ENCODE measurements at regions not wholly inside any gene's neighbourhood (a gene's known extent, or its start where the extent isn't known, plus 50 kb on each side); places are given as distances from the start of the nearest gene placed in this dataset.

DNA sequence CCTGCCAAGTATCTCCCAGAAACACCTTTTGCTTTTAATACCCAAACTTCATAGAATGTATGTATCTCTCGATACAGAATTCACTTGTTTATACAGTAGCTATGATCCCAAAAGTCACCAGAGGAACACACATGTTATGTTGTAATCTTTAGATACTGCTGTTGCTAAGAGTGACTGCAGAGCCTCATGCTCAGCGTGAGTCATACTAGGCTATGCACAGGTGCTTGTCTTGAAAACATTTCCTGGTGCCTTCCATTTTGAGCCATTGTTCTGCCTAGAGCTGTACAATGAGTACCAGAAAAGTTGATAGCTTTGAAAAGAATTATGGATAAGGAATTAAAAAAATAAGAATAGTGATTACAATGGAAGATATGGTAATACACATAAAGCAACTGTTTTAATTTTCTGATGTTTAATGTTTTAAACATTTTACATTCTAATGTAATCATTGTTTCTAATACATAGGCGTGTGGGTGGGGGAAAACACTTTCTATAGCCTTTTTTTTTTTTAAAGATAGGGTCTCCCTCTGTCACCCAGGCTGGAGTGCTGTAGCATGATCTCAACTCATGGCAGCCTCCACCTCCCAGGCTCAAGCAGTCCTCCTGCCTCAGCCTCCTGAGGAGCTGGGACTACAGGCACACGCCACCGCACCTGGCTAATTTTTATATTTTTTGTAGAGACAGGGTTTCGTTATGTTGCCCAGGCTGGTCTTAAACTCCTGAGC, 79.4 kb downstream of the CD24 start:
- no peak overlapping the region for H3K4me3 ChIP-seq (ENCODE audit: low read length)
- TF ChIP-seq EZH2 (IDR thresholded peaks at IDR 0.05; ENCODE audit: borderline replicate concordance, insufficient read depth, low read length, poor library complexity, severe bottlenecking) (no peak), TAF1 (IDR thresholded peaks at IDR 0.05; ENCODE audit: low read depth) (no peak), SMC3 (conservative IDR thresholded peaks at IDR 0.05; ENCODE audit: poor library complexity) (no peak), POLR2AphosphoS5 (IDR thresholded peaks at IDR 0.05) (no peak), RAD21 (conservative IDR thresholded peaks at IDR 0.05) (no peak)
- H3K27me3 ChIP-seq (ENCODE audit: insufficient read depth, low read depth, low read length) = no peaks in the 10 kb centered on the region
- H3K36me3 ChIP-seq (ENCODE audit: insufficient read depth, low read length) = no peaks in the 10 kb centered on the region
- no peaks in the 10 kb centered on the region for H3F3A ChIP-seq (ENCODE audit: insufficient read depth, low read length, poor library complexity, severe bottlenecking)
- H2AFZ ChIP-seq (ENCODE audit: low read depth, low read length) = no peak overlapping the region
- no peaks in the 10 kb centered on the region for H4K20me1 ChIP-seq (ENCODE audit: insufficient read depth)
- no peak overlapping the region for H3K4me2 ChIP-seq (ENCODE audit: low read length)
- H3K9me3 ChIP-seq (ENCODE audit: low read length) = no peaks in the 10 kb centered on the region
- H3K9me2 ChIP-seq (ENCODE audit: insufficient read depth, low read length) = no peaks in the 10 kb centered on the region
- H3K27ac ChIP-seq (ENCODE audit: low read length) = no peak overlapping the region
- H3K9ac ChIP-seq (ENCODE audit: low read length) = no peak overlapping the region
- H3K79me2 ChIP-seq (replicated peaks; ENCODE audit: insufficient read depth, low read length) = no peaks in the 10 kb centered on the region

GRCh38 chr6:106892186-106892585, 82.3 kb downstream of the CD24 start:
- Histone ChIP-seq H3K9me3 (ENCODE audit: low read length) (no peaks in the 10 kb centered on the region), H3F3A (ENCODE audit: insufficient read depth, low read length, poor library complexity, severe bottlenecking) (no peaks in the 10 kb centered on the region), H2AFZ (ENCODE audit: low read depth, low read length) (no peak overlapping the region), H3K79me2 (replicated peaks; ENCODE audit: insufficient read depth, low read length) (no peaks in the 10 kb centered on the region), H3K27me3 (ENCODE audit: insufficient read depth, low read depth, low read length) (no peaks in the 10 kb centered on the region), H3K4me3 (ENCODE audit: low read length) (no peak overlapping the region), H3K9ac (ENCODE audit: low read length) (no peak overlapping the region), H3K4me2 (ENCODE audit: low read length) (no peak overlapping the region), H4K20me1 (ENCODE audit: insufficient read depth) (no peaks in the 10 kb centered on the region), H3K9me2 (ENCODE audit: insufficient read depth, low read length) (no peaks in the 10 kb centered on the region), H3K36me3 (ENCODE audit: insufficient read depth, low read length) (no peaks in the 10 kb centered on the region), H3K27ac (ENCODE audit: low read length) (no peak overlapping the region)
- TF ChIP-seq MXI1 (conservative IDR thresholded peaks at IDR 0.05; ENCODE audit: poor library complexity, severe bottlenecking) (no peak), TAF1 (IDR thresholded peaks at IDR 0.05; ENCODE audit: low read depth) (no peak), RAD21 (conservative IDR thresholded peaks at IDR 0.05) (no peak), EZH2 (IDR thresholded peaks at IDR 0.05; ENCODE audit: borderline replicate concordance, insufficient read depth, low read length, poor library complexity, severe bottlenecking) (no peak), SMC3 (conservative IDR thresholded peaks at IDR 0.05; ENCODE audit: poor library complexity) (no peak), EP300 (conservative IDR thresholded peaks at IDR 0.05; ENCODE audit: poor library complexity, severe bottlenecking) (no peak), REST (IDR thresholded peaks at IDR 0.05; ENCODE audit: borderline replicate concordance) (no peak)

- no peaks in the 10 kb centered on the region for H4K20me1 ChIP-seq (ENCODE audit: insufficient read depth)
Observed at GRCh38 chr6:106890447-106890846, 84.1 kb downstream of the CD24 start.

More at GRCh38 chr6:106890447-106890846, 84.1 kb downstream of the CD24 start:
- Histone ChIP-seq H3K9ac (ENCODE audit: low read length) (no peak overlapping the region), H3K27ac (ENCODE audit: low read length) (no peak overlapping the region), H3F3A (ENCODE audit: insufficient read depth, low read length, poor library complexity, severe bottlenecking) (no peaks in the 10 kb centered on the region), H3K79me2 (replicated peaks; ENCODE audit: insufficient read depth, low read length) (no peaks in the 10 kb centered on the region), H3K27me3 (ENCODE audit: insufficient read depth, low read depth, low read length) (no peaks in the 10 kb centered on the region), H2AFZ (ENCODE audit: low read depth, low read length) (no peak overlapping the region), H3K9me2 (ENCODE audit: insufficient read depth, low read length) (no peaks in the 10 kb centered on the region), H3K9me3 (ENCODE audit: low read length) (no peaks in the 10 kb centered on the region), H3K4me3 (ENCODE audit: low read length) (no peak overlapping the region), H3K36me3 (ENCODE audit: insufficient read depth, low read length) (no peaks in the 10 kb centered on the region), H3K4me2 (ENCODE audit: low read length) (no peak overlapping the region)
- TF ChIP-seq EP300 (conservative IDR thresholded peaks at IDR 0.05; ENCODE audit: poor library complexity, severe bottlenecking) (no peak), TAF1 (IDR thresholded peaks at IDR 0.05; ENCODE audit: low read depth) (no peak), CTCF (IDR thresholded peaks at IDR 0.05; ENCODE audit: poor library complexity, severe bottlenecking) (no peak), EZH2 (IDR thresholded peaks at IDR 0.05; ENCODE audit: borderline replicate concordance, insufficient read depth, low read length, poor library complexity, severe bottlenecking) (no peak), MXI1 (conservative IDR thresholded peaks at IDR 0.05; ENCODE audit: poor library complexity, severe bottlenecking) (no peak), SMC3 (conservative IDR thresholded peaks at IDR 0.05; ENCODE audit: poor library complexity) (no peak), POLR2AphosphoS5 (IDR thresholded peaks at IDR 0.05) (no peak)

Data from neural cell (in vitro differentiated cells).